HFF-Myc (cell line): ENCODE measurements at regions not wholly inside any gene's neighbourhood (a gene's known extent, or its start where the extent isn't known, plus 50 kb on each side); places are given as distances from the start of the nearest gene placed in this dataset.

Experiments
- DNase-seq: peaks from one replicate; pipeline ENCODE4 v3.0.0-alpha.2; 2011; ENCODE audit warnings: low read depth; ENCODE audit errors: extremely low read depth
- H3K4me3 ChIP-seq: replicated peaks from 2 replicates; pipeline ENCODE4 v1.5.1; 2011; ENCODE audit warnings: low read depth, mild to moderate bottlenecking, control low read depth, low read length
- TF ChIP-seq, protein P1 (sequence below): IDR thresholded peaks from 2 replicates; pipeline ENCODE4 v1.5.1; 2012; ENCODE audit warnings: mild to moderate bottlenecking, low read depth, low read length, control low read depth; ENCODE audit errors: missing control alignments

DNA sequence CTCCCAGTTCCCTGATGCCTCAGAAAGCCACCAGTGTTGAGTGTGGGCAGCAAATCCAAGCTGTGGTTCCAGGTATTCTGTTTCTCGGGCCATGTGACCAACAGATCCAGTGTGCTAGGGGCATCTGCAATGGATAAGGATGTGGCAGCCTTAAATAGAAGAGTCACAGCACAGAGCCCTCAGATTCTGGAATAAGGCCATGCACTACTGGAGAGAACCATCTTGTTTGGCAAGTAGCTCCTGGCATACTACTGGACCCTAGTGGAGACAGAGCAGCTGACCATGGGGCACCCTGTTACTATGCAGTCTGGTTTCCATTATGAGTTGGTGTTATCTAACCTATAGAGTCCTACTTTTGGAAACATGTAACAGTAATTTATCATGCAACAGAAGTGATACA, 53.3 kb upstream of the ZBTB7C start:
- no peak overlapping the region for H3K4me3 ChIP-seq
- TF ChIP-seq, protein P1, sequence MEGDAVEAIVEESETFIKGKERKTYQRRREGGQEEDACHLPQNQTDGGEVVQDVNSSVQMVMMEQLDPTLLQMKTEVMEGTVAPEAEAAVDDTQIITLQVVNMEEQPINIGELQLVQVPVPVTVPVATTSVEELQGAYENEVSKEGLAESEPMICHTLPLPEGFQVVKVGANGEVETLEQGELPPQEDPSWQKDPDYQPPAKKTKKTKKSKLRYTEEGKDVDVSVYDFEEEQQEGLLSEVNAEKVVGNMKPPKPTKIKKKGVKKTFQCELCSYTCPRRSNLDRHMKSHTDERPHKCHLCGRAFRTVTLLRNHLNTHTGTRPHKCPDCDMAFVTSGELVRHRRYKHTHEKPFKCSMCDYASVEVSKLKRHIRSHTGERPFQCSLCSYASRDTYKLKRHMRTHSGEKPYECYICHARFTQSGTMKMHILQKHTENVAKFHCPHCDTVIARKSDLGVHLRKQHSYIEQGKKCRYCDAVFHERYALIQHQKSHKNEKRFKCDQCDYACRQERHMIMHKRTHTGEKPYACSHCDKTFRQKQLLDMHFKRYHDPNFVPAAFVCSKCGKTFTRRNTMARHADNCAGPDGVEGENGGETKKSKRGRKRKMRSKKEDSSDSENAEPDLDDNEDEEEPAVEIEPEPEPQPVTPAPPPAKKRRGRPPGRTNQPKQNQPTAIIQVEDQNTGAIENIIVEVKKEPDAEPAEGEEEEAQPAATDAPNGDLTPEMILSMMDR = no peak
- DNase-seq = no peak

DNA sequence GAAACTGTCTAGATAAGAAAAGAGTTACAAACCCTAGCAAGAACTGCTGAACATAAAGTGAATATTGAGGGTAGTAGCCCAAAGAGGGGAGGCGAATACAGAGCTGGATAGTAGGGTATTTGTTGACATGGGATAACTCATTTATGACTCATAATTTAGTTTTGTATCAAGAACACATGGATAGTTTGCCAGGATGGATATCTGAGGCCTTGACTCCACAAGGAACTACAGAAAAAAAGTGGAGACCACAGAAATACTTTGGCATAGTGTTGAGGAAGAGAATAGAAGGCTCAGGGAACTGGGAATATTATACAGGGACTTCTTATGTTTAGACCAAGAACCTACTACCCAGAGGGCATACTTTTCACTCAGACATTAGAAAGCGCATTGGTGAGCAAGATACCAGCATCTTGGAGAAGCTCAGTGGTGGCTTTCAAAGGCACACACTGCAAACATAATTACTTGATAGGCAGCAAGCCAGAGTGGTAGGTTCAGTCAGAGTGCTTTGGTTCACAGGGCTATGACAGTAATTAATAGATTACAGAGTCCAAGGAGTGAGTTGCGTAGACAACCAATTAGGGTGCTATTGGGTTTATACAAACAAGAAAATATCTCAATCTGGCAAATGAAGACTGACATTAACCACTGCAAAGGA, 51.9 kb upstream of the ZBTB7C start:
- no peak for DNase-seq
- TF ChIP-seq, protein P1 = no peak
- no peak overlapping the region for H3K4me3 ChIP-seq

DNA sequence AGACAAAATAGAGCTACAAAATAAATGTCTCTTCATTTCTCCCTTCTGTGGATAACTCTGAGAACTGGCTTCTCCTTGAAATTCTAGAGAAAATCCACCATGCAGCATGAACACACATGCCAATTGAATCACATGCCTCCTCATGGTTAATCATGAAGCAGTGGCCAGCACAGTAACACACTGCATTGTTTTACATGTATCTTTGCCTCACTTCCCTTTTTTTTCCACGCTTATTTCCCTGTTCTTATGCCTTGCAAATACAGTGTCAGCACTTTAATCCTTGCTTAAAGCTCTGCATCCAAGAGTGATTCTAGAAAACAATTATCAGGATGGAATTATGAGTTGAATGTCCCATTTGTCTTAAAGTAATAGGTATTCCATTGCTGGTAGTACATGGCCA, 50.3 kb upstream of the ZBTB7C start:
- TF ChIP-seq, protein P1 = no peak
- no peak overlapping the region for H3K4me3 ChIP-seq
- DNase-seq = no peak

DNA sequence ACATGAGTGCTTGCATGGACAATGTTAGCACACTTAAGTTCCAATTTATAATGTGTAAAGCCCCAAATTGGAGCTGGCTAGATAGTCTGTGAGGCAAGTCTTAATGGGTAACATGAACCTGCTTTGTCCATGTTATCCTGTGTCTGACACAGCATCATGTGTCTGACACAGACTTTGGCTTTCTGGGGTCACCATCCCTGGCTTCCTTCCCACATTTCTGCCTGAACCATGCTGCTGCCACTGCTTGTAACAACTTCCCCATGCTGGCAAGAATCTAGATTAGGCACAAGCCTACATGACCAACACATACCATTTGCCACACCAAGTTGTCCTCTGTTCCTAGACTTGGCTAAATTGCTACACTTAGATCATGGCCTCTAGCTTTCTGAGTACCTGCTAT, 49.8 kb upstream of the ZBTB7C start:
- no peak for DNase-seq
- TF ChIP-seq, protein P1 = no peak
- H3K4me3 ChIP-seq = no peak overlapping the region
